ENCODE measurements at regions not wholly inside any gene's neighbourhood (a gene's known extent, or its start where the extent isn't known, plus 50 kb on each side); places are given as distances from the start of the nearest gene placed in this dataset.

DNA sequence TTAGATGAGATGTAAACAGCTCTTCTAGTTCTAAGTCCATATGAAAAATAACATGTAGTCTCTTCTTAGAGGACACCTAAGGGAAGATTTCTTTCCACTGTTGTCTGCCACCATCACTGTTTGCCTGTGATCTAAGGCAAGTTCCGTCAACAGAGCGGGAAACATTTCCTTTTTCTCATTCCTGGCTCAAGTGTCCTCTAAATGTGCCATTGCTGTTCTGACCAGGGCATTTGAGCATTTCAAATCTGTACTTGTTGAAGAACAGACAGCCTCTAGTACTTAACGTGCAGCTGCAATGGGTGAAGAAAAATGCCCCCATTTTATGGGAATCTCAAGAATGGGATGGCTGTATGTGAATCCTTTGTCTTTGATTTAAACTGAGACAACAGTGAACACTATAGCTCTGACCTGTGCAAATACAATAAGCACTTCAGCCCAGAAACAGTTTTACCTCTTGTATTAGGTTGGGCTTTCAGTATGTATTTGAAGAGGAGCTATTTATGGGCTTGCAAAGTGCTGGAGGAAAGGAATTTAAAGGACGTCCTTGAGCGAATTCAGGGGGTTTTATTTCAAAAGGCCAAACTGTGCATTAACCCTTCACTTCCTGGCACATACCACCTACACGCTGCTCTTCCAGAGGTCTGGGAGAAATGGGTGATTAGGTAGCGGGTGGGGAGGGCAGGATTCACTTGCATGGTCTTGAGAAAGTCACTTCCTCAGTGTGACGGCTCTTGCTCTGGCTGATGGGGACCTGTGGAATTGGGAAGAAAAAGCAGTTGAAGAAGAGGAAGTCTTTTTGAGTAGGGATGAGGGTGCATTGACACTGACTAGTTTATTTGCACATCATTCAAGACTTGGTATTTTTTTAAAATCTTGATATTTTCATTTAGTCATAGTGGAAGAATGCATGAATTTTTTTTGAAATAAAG, 66.1 kb downstream of the THNSL1 start:
- no peak overlapping the region for H3K4me3 ChIP-seq (replicated peaks in 1 of 4; ENCODE audit: control extremely low read depth in 1 of 4, insufficient read depth in 1 of 4, low read depth in 3 of 4, low read length in 4 of 4)
- no peaks in the 10 kb centered on the region for H3K9me3 ChIP-seq (ENCODE audit: control insufficient read depth, insufficient read depth, low read depth, low read length)
- H3K27ac ChIP-seq (ENCODE audit: insufficient read depth, low read length) = no peak overlapping the region
- TF ChIP-seq CTCF (conservative IDR thresholded peaks at IDR 0.05 in 1 of 2, IDR thresholded peaks at IDR 0.05 in 1 of 2; ENCODE audit: low read depth in 1 of 2, low read length in 2 of 2) = no peak
- no peak for TF ChIP-seq EZH2 (IDR thresholded peaks at IDR 0.05; ENCODE audit: low read length, missing control alignments)
- no peak overlapping the region for H2AFZ ChIP-seq (ENCODE audit: low read length)
- no peak overlapping the region for H3K4me2 ChIP-seq (ENCODE audit: extremely low read depth, insufficient read depth, low read length)
- no peaks in the 10 kb centered on the region for H4K20me1 ChIP-seq (ENCODE audit: control insufficient read depth, extremely low read depth, insufficient read depth, low read length)
- peak in 1 of 2 donors; percentile 19 for DNase-seq (ENCODE audit: low read depth in 2 of 2)
- H3K4me1 ChIP-seq (ENCODE audit: control insufficient read depth, extremely low read depth, insufficient read depth, low read length) = no peaks in the 10 kb centered on the region
- no peaks in the 10 kb centered on the region for H3K79me2 ChIP-seq (ENCODE audit: control insufficient read depth, insufficient read depth, low read length)
- H3K36me3 ChIP-seq (ENCODE audit: control insufficient read depth, insufficient read depth, low read length) = no peaks in the 10 kb centered on the region
- H3K9ac ChIP-seq (ENCODE audit: insufficient read depth, low read length) = no peak overlapping the region
- no peaks in the 10 kb centered on the region for H3K27me3 ChIP-seq (ENCODE audit: control insufficient read depth, insufficient read depth, low read length)

DNA sequence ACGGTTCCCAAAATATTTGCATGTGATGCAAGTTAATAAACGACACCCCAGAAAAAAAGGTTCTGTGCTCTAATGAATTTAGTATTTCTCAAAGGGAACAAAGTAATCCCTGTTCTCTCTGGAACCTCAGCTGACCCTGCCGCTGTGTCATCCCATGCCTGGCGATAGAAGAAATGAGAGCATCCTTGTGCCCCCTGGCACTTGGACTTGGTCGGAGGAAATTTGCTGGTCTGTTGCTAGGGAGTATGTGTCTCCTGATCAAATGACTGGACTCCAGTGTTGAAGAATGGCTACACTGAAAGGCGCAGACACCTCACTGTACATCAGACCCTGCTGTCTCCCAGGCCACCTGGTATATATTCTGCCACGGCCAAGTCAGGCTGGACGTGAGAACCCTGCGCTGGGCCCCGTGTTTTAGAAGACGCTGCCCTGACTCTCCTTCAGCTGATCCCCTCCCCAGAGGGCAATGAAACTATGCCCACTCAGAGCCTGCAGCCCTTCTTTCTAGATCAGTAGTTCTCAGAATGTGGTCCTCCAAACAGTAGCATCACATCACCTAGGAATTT, 67.2 kb downstream of the THNSL1 start:
- no peak overlapping the region for H3K9ac ChIP-seq (ENCODE audit: insufficient read depth, low read length)
- no peak for TF ChIP-seq EZH2 (IDR thresholded peaks at IDR 0.05; ENCODE audit: low read length, missing control alignments)
- TF ChIP-seq CTCF (conservative IDR thresholded peaks at IDR 0.05 in 1 of 2, IDR thresholded peaks at IDR 0.05 in 1 of 2; ENCODE audit: low read depth in 1 of 2, low read length in 2 of 2) = no peak
- no peak overlapping the region for H2AFZ ChIP-seq (ENCODE audit: low read length)
- no peak overlapping the region for H3K27ac ChIP-seq (ENCODE audit: insufficient read depth, low read length)
- no peaks in the 10 kb centered on the region for H4K20me1 ChIP-seq (ENCODE audit: control insufficient read depth, extremely low read depth, insufficient read depth, low read length)
- H3K36me3 ChIP-seq (ENCODE audit: control insufficient read depth, insufficient read depth, low read length) = no peaks in the 10 kb centered on the region
- H3K4me1 ChIP-seq (ENCODE audit: control insufficient read depth, extremely low read depth, insufficient read depth, low read length) = no peaks in the 10 kb centered on the region
- H3K27me3 ChIP-seq (ENCODE audit: control insufficient read depth, insufficient read depth, low read length) = no peaks in the 10 kb centered on the region
- no peak overlapping the region for H3K4me3 ChIP-seq (replicated peaks in 1 of 4; ENCODE audit: control extremely low read depth in 1 of 4, insufficient read depth in 1 of 4, low read depth in 3 of 4, low read length in 4 of 4)
- H3K4me2 ChIP-seq (ENCODE audit: extremely low read depth, insufficient read depth, low read length) = no peak overlapping the region
- DNase-seq (ENCODE audit: low read depth in 2 of 2) = peak in 1 of 2 donors; percentile 24
- H3K9me3 ChIP-seq (ENCODE audit: control insufficient read depth, insufficient read depth, low read depth, low read length) = no peaks in the 10 kb centered on the region
- H3K79me2 ChIP-seq (ENCODE audit: control insufficient read depth, insufficient read depth, low read length) = no peaks in the 10 kb centered on the region

GRCh38 chr10:25084447-25084846, 68.0 kb downstream of the THNSL1 start:
- Histone ChIP-seq H3K79me2 (ENCODE audit: control insufficient read depth, insufficient read depth, low read length) (no peaks in the 10 kb centered on the region), H3K4me3 (replicated peaks in 1 of 4; ENCODE audit: control extremely low read depth in 1 of 4, insufficient read depth in 1 of 4, low read depth in 3 of 4, low read length in 4 of 4) (no peak overlapping the region), H3K9me3 (ENCODE audit: control insufficient read depth, insufficient read depth, low read depth, low read length) (no peaks in the 10 kb centered on the region), H4K20me1 (ENCODE audit: control insufficient read depth, extremely low read depth, insufficient read depth, low read length) (no peaks in the 10 kb centered on the region), H3K27me3 (ENCODE audit: control insufficient read depth, insufficient read depth, low read length) (no peaks in the 10 kb centered on the region), H3K9ac (ENCODE audit: insufficient read depth, low read length) (no peak overlapping the region), H3K4me1 (ENCODE audit: control insufficient read depth, extremely low read depth, insufficient read depth, low read length) (no peaks in the 10 kb centered on the region), H3K4me2 (ENCODE audit: extremely low read depth, insufficient read depth, low read length) (no peak overlapping the region), H2AFZ (ENCODE audit: low read length) (no peak overlapping the region), H3K36me3 (ENCODE audit: control insufficient read depth, insufficient read depth, low read length) (no peaks in the 10 kb centered on the region), H3K27ac (ENCODE audit: insufficient read depth, low read length) (no peak overlapping the region)
- TF ChIP-seq EZH2 (IDR thresholded peaks at IDR 0.05; ENCODE audit: low read length, missing control alignments) (no peak), CTCF (conservative IDR thresholded peaks at IDR 0.05 in 1 of 2, IDR thresholded peaks at IDR 0.05 in 1 of 2; ENCODE audit: low read depth in 1 of 2, low read length in 2 of 2) (no peak)
- no peak for DNase-seq (ENCODE audit: low read depth in 2 of 2)
